SJSA1 (cell line): ENCODE measurements at regions not wholly inside any gene's neighbourhood (a gene's known extent, or its start where the extent isn't known, plus 50 kb on each side); places are given as distances from the start of the nearest gene placed in this dataset.
"Not testable (repeated sequence)": the region's sequence is repeated elsewhere in the genome, so short reads cannot be mapped to it uniquely, and the experiment has no call there.

Source experiments
- DNase-seq, 2 experiments: peaks; one replicate each; pipeline ENCODE4 v3.0.0-alpha.2; 2015 to 2020; ENCODE audit warnings: low spot score in 2 of 2, low read depth in 1 of 2
- H3K27ac ChIP-seq: fragments of 250-450 bp; sonication (Bioruptor Pico); 2 replicates; pipeline ENCODE4 v1.5.1; 2020; ENCODE audit warnings: mild to moderate bottlenecking, moderate library complexity
- H3K27me3 ChIP-seq: fragments of 250-450 bp; sonication (Bioruptor Pico); replicated peaks from 2 replicates; pipeline ENCODE4 v1.5.1; 2020; ENCODE audit warnings: mild to moderate bottlenecking, moderate library complexity
- H3K36me3 ChIP-seq: fragments of 250-450 bp; sonication (Bioruptor Pico); 2 replicates; pipeline ENCODE4 v1.5.1; 2020; ENCODE audit warnings: mild to moderate bottlenecking
- H3K4me1 ChIP-seq: fragments of 250-450 bp; sonication (Bioruptor Pico); replicated peaks from 2 replicates; pipeline ENCODE4 v1.6.1; 2021; ENCODE audit warnings: mild to moderate bottlenecking
- H3K4me3 ChIP-seq: fragments of 250-450 bp; sonication (Bioruptor Pico); 2 replicates; pipeline ENCODE4 v1.5.1; 2020; ENCODE audit warnings: mild to moderate bottlenecking
- H3K9me3 ChIP-seq: fragments of 250-450 bp; sonication (Bioruptor Pico); replicated peaks from 2 replicates; pipeline ENCODE4 v1.5.1; 2020; ENCODE audit warnings: mild to moderate bottlenecking

- H3K27ac ChIP-seq: no peak overlapping the region
- no peak for DNase-seq
- no peaks in the 10 kb centered on the region for H3K27me3 ChIP-seq
- H3K4me3 ChIP-seq: no peak overlapping the region
- H3K9me3 ChIP-seq: peaks cover 4% of the 10 kb centered on the region
- H3K4me1 ChIP-seq: no peaks in the 10 kb centered on the region
- H3K36me3 ChIP-seq: no peaks in the 10 kb centered on the region
Measured at GRCh38 chr17:53765609-53766008, 57.1 kb upstream of the KIF2B start.

- no peak overlapping the region for H3K4me3 ChIP-seq
- H3K27ac ChIP-seq: no peak overlapping the region
- DNase-seq: no peak
- no peaks in the 10 kb centered on the region for H3K4me1 ChIP-seq
- H3K36me3 ChIP-seq: no peaks in the 10 kb centered on the region
- H3K9me3 ChIP-seq: peaks cover 4% of the 10 kb centered on the region
- H3K27me3 ChIP-seq: no peaks in the 10 kb centered on the region
Measured at GRCh38 chr17:53765129-53765528, 57.6 kb upstream of the KIF2B start.

DNA sequence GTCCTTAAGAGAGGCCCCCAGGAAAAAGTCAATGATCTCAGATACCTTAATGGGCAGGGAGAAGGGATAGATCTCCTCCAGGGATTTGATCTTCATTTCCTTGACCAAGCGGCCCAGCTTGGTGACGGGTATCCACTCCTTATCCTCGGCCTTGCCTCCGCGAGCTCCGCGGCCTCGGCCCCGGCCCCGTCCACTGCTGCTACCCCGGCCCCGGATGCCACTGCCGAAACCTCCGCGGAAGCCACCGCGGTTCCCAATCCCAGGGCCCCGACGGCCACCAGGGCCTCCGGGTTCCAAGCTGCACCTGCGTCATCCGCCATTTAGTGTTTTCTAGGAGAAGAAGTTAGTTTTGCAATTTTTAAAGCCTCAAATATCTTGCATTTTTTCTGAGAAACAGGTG is 65.2 kb upstream of the KIF2B start:
- Histone ChIP-seq H3K36me3 (no peaks in the 10 kb centered on the region), H3K27me3 (no peaks in the 10 kb centered on the region), H3K4me3 (no peak overlapping the region), H3K9me3 (no peaks in the 10 kb centered on the region; the same call in 1 of the 2 replicates), H3K27ac (no peak overlapping the region), H3K4me1 (no peaks in the 10 kb centered on the region)
- DNase-seq: no peak

- H3K27me3 ChIP-seq, H3K36me3 ChIP-seq, H3K4me1 ChIP-seq, DNase-seq, H3K9me3 ChIP-seq, H3K4me3 ChIP-seq, H3K27ac ChIP-seq: not testable (repeated sequence)
Measured at GRCh38 chr17:53757116-53757515, 65.6 kb upstream of the KIF2B start.

GRCh38 chr17:53749178-53749577 is 73.5 kb upstream of the KIF2B start:
- DNase-seq: no peak
- H3K4me1 ChIP-seq: no peaks in the 10 kb centered on the region
- 0 out of 2 replicates have a peak, but pooled peaks cover 5% of the 10 kb centered on the region for H3K9me3 ChIP-seq

GRCh38 chr17:53748159-53748820 is 74.4 kb upstream of the KIF2B start:
- DNase-seq, H3K4me3 ChIP-seq, H3K9me3 ChIP-seq, H3K27ac ChIP-seq, H3K4me1 ChIP-seq, H3K27me3 ChIP-seq, H3K36me3 ChIP-seq: not testable (repeated sequence)

More at GRCh38 chr17:53749178-53749577, 73.5 kb upstream of the KIF2B start:
- Histone ChIP-seq H3K36me3 (no peaks in the 10 kb centered on the region), H3K27me3 (no peaks in the 10 kb centered on the region), H3K27ac (no peak overlapping the region), H3K4me3 (no peak overlapping the region)

DNA sequence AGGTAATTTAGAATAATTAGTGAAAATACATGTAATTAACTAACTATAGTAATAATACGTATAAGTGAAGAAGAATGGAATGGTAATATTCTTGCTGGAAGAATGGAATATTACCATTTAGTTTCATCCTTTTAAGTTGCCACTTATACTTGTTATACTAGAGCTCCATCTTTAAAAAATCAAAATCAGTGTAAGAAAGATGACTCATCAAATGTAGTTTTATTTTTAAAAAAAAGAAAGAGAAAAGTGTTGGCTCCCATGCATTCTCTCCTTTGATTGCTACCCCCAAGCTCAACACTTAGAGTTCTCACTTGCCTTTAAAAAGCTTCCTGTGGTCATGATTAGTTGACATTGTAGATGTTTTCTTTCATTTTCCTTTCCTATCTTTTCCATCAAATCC is 82.4 kb upstream of the KIF2B start:
- Histone ChIP-seq H3K27me3 (no peaks in the 10 kb centered on the region), H3K4me1 (no peaks in the 10 kb centered on the region), H3K4me3 (no peak overlapping the region), H3K9me3 (peaks cover 17% of the 10 kb centered on the region), H3K27ac (no peak overlapping the region), H3K36me3 (no peaks in the 10 kb centered on the region)
- no peak for DNase-seq

DNA sequence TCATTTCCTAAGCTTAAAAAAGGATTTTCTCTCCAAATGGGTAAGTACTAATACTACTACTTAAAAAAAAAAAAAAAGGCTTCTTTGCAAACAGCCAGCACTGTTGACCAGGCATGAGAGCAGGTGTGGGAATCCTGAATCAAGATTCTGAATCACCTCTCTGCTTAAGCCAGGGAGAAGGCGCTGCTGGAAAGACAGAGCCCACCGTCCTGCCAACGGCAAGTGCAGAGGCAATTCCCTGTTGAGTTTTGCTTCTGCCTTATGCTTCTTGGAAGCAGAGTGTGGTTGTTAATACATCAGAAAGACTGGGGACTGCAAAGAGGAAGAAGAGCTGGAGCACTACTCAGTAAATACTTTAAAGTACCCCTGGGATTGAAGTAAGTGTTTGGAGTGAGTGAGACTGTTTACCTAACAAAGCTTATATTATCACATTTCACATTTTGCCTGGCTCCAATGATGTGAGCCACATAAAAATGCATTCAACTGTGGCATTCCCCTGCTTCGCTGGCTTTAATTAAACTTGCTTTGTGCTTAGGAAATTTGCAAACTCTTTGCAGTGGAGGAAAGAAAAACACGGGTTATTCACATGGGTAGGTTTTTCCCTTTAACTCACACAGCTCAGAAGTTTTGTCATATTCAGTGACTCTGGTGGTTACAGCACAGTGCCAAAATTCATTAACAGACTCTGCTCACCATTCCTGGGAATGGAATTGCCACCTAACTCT is 86.0 kb upstream of the KIF2B start:
- Histone ChIP-seq H3K9me3 (peaks cover 10% of the 10 kb centered on the region), H3K4me3 (no peak overlapping the region), H3K27ac (no peak overlapping the region), H3K4me1 (no peaks in the 10 kb centered on the region), H3K36me3 (no peaks in the 10 kb centered on the region), H3K27me3 (no peaks in the 10 kb centered on the region)
- no peak for DNase-seq

DNA sequence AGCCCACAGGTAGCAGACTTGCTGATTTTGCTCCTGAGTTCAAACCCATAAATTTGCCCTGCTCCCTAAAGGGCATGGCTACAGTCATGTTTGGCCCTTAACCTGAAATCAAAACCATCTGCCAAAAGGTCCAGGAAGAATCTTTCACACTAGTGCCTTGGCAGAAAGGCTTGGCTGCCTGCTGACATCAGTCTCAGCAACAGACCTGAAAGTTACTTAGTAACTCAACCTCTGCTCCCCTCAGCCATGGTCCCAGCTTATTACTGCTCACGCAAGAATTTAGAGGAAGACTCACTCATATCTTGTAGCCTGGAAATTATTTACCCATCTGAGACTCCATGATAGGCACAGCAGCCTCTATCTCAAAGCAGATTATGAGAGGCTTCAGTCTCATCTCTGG is 98.0 kb upstream of the KIF2B start:
- peaks cover 25% of the 10 kb centered on the region for H3K9me3 ChIP-seq
- DNase-seq: no peak
- H3K4me1 ChIP-seq: 0 out of 2 replicates have a peak, but pooled peaks cover 3% of the 10 kb centered on the region
- H3K4me3 ChIP-seq: no peak overlapping the region
- H3K27ac ChIP-seq: no peak overlapping the region
- no peaks in the 10 kb centered on the region for H3K27me3 ChIP-seq
- H3K36me3 ChIP-seq: no peaks in the 10 kb centered on the region

GRCh38 chr17:53722407-53722806 is 100.3 kb upstream of the KIF2B start:
- no peak overlapping the region for H3K4me3 ChIP-seq

GRCh38 chr17:53721101-53721500 is 101.6 kb upstream of the KIF2B start:
- H3K36me3 ChIP-seq: no peaks in the 10 kb centered on the region
- H3K27me3 ChIP-seq: no peaks in the 10 kb centered on the region
- H3K9me3 ChIP-seq: peaks cover 21% of the 10 kb centered on the region
- H3K4me3 ChIP-seq: no peak overlapping the region
- peak in 1 of 2 experiments; percentile 8 for DNase-seq
- H3K4me1 ChIP-seq: 0 out of 2 replicates have a peak, but pooled peaks cover 3% of the 10 kb centered on the region
- H3K27ac ChIP-seq: peak overlapping the region; percentile 89; the same call in 1 of the 2 replicates

More at GRCh38 chr17:53722407-53722806, 100.3 kb upstream of the KIF2B start:
- peaks cover 19% of the 10 kb centered on the region for H3K9me3 ChIP-seq
- no peaks in the 10 kb centered on the region for H3K27me3 ChIP-seq
- 0 out of 2 replicates have a peak, but pooled peaks cover 3% of the 10 kb centered on the region for H3K4me1 ChIP-seq
- peak overlapping the region; percentile 89 for H3K27ac ChIP-seq
- no peaks in the 10 kb centered on the region for H3K36me3 ChIP-seq
- peak; percentile 57 to 62 for DNase-seq

DNA sequence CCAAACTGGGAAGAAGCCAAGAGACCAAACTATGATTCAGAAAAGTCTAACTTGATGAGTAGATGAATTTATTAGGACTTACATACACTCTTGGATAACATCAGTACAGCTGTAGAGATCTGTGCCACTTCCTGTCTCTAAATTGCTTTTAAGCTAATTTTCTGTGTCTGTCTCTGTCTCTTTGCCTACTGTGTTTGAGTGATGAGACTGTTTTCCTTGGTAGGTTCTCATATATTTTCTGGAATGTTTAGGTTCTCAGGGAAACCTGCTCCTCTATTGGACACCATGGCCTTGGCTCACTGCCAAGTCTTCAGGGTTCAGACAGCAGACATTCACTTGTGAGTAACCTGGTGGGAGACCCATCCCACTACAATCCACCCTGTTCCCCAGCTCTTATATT is 103.5 kb upstream of the KIF2B start:
- no peaks in the 10 kb centered on the region for H3K36me3 ChIP-seq
- DNase-seq: no peak
- no peak overlapping the region for H3K27ac ChIP-seq
- H3K4me3 ChIP-seq: no peak overlapping the region
- H3K4me1 ChIP-seq: 0 out of 2 replicates have a peak, but pooled peaks cover 3% of the 10 kb centered on the region
- peaks cover 17% of the 10 kb centered on the region; the same call in 1 of the 2 replicates for H3K9me3 ChIP-seq
- H3K27me3 ChIP-seq: no peaks in the 10 kb centered on the region

DNA sequence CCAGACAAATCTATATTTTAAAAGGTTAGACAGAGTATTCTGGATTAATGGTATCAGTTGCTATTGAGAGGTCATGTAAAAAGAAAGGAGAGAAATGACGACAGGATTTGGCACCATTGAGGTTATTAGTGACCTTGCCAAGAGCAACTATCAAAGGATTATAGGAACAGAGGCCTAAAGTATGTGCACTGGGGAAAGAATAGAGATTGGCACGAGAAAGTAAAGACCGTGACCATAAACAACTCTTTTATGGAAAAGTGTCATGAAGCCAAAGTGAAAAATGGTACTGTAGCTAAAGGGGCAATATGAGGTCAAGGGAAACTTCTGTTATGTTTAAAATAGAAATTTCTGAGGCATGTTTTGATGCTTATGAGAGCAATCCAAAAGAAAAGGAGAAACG is 115.2 kb upstream of the KIF2B start:
- Histone ChIP-seq H3K4me1 (no peaks in the 10 kb centered on the region), H3K27me3 (no peaks in the 10 kb centered on the region), H3K27ac (no peak overlapping the region), H3K4me3 (no peak overlapping the region), H3K36me3 (no peaks in the 10 kb centered on the region), H3K9me3 (0 out of 2 replicates have a peak, but pooled peaks cover 4% of the 10 kb centered on the region)
- no peak for DNase-seq

GRCh38 chr17:53696286-53696685 is 126.4 kb upstream of the KIF2B start:
- H3K27ac ChIP-seq: no peak overlapping the region
- H3K27me3 ChIP-seq: no peaks in the 10 kb centered on the region
- DNase-seq: no peak
- H3K4me1 ChIP-seq: no peaks in the 10 kb centered on the region
- H3K4me3 ChIP-seq: no peak overlapping the region
- peaks cover 3% of the 10 kb centered on the region for H3K9me3 ChIP-seq
- H3K36me3 ChIP-seq: no peaks in the 10 kb centered on the region
